SU-DHL-6 (cell line): ENCODE measurements at regions not wholly inside any gene's neighbourhood (a gene's known extent, or its start where the extent isn't known, plus 50 kb on each side); places are given as distances from the start of the nearest gene placed in this dataset.

ENCODE experiments used
- EZH2phosphoT487 ChIP-seq: fragments of 200-600 bp; sonication (generic), shearing (Covaris generic); conservative IDR thresholded peaks from 2 replicates; pipeline ENCODE4 v1.6.1; 2018; ENCODE audit warnings: mild to moderate bottlenecking, antibody characterized with exemption, low read length, moderate library complexity, mixed read lengths
- TF ChIP-seq, protein P1 (sequence below): fragments of 200-600 bp; sonication (generic); IDR thresholded peaks from one replicate; pipeline ENCODE4 v1.5.1; 2017; ENCODE audit warnings: antibody characterized with exemption, mild to moderate bottlenecking, low read length, moderate library complexity; ENCODE audit not compliant: insufficient read depth, poor library complexity, severe bottlenecking

DNA sequence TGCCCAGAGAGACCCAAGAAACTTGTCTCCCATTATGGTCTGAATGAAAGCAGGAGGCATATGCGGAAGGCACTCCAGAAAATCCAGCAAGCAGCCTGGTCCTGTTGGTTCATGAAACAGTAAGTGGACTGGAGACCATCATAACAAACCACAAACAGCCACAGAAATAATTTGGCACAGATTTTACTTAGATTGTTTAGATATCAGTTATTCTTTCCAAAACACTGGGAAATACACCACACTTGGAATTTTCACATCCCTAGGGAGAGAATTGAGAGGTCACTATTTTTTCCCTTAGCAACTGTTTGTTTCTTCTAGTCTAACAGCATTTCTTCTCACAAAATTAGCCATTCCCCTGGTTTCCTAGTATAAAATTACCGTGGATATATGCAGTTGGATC lies 300.8 kb downstream of the OSTF1 start:
- TF ChIP-seq, protein P1, sequence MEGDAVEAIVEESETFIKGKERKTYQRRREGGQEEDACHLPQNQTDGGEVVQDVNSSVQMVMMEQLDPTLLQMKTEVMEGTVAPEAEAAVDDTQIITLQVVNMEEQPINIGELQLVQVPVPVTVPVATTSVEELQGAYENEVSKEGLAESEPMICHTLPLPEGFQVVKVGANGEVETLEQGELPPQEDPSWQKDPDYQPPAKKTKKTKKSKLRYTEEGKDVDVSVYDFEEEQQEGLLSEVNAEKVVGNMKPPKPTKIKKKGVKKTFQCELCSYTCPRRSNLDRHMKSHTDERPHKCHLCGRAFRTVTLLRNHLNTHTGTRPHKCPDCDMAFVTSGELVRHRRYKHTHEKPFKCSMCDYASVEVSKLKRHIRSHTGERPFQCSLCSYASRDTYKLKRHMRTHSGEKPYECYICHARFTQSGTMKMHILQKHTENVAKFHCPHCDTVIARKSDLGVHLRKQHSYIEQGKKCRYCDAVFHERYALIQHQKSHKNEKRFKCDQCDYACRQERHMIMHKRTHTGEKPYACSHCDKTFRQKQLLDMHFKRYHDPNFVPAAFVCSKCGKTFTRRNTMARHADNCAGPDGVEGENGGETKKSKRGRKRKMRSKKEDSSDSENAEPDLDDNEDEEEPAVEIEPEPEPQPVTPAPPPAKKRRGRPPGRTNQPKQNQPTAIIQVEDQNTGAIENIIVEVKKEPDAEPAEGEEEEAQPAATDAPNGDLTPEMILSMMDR, result no peak
- TF ChIP-seq EZH2phosphoT487, result no peak
